CD4-positive, alpha-beta T cell treated with Interleukin-1 beta for 1 hour (primary cell): ENCODE measurements at regions not wholly inside any gene's neighbourhood (a gene's known extent, or its start where the extent isn't known, plus 50 kb on each side); places are given as distances from the start of the nearest gene placed in this dataset.

ENCODE experiments used
- DNase-seq, 2 donors: peaks; one replicate each; pipeline ENCODE4 v3.0.0-alpha.2; 2020 to 2022

- DNase-seq, result no peak
Observed at GRCh38 chr4:160772668-160773067, 1391.1 kb downstream of the FSTL5 start.

GRCh38 chr4:160795216-160795615, 1368.6 kb downstream of the FSTL5 start:
- DNase-seq, result no peak

- no peak for DNase-seq
Observed at GRCh38 chr4:160808174-160808573, 1355.6 kb downstream of the FSTL5 start.

- no peak for DNase-seq
Observed at GRCh38 chr4:160809576-160809975, 1354.2 kb downstream of the FSTL5 start.

GRCh38 chr4:160810424-160810823, 1353.4 kb downstream of the FSTL5 start:
- no peak for DNase-seq

- no peak for DNase-seq
Observed at GRCh38 chr4:160810941-160811340, 1352.9 kb downstream of the FSTL5 start.

- no peak for DNase-seq
Observed at GRCh38 chr4:160811956-160812355, 1351.8 kb downstream of the FSTL5 start.

GRCh38 chr4:160814726-160815125, 1349.1 kb downstream of the FSTL5 start:
- DNase-seq, result no peak

GRCh38 chr4:160818571-160818970, 1345.2 kb downstream of the FSTL5 start:
- DNase-seq, result no peak

GRCh38 chr4:160819791-160820190, 1344.0 kb downstream of the FSTL5 start:
- DNase-seq, result no peak

GRCh38 chr4:160824481-160824880, 1339.3 kb downstream of the FSTL5 start:
- no peak for DNase-seq

- DNase-seq, result no peak
Observed at GRCh38 chr4:160825644-160826338, 1338.0 kb downstream of the FSTL5 start.

- no peak for DNase-seq
Observed at GRCh38 chr4:160826339-160826679, 1337.5 kb downstream of the FSTL5 start.

- DNase-seq, result no peak
Observed at GRCh38 chr4:160831165-160831922, 1332.5 kb downstream of the FSTL5 start.

- DNase-seq, result no peak
Observed at GRCh38 chr4:160835789-160836188, 1328.0 kb downstream of the FSTL5 start.

- no peak for DNase-seq
Observed at GRCh38 chr4:160836431-160836830, 1327.4 kb downstream of the FSTL5 start.

GRCh38 chr4:160846121-160846520, 1317.7 kb downstream of the FSTL5 start:
- DNase-seq, result no peak

GRCh38 chr4:160847228-160847627, 1316.6 kb downstream of the FSTL5 start:
- DNase-seq, result no peak

GRCh38 chr4:160848489-160848888, 1315.3 kb downstream of the FSTL5 start:
- no peak for DNase-seq

- DNase-seq, result no peak
Observed at GRCh38 chr4:160848901-160849760, 1314.7 kb downstream of the FSTL5 start.

- DNase-seq, result no peak
Observed at GRCh38 chr4:160864253-160864652, 1299.5 kb downstream of the FSTL5 start.

GRCh38 chr4:160869899-160870298, 1293.9 kb downstream of the FSTL5 start:
- DNase-seq, result no peak

- DNase-seq, result no peak
Observed at GRCh38 chr4:160872491-160872890, 1291.3 kb downstream of the FSTL5 start.
